ENCODE measurements at regions not wholly inside any gene's neighbourhood (a gene's known extent, or its start where the extent isn't known, plus 50 kb on each side); places are given as distances from the start of the nearest gene placed in this dataset.

GRCh38 chr9:7287986-7288385 lies 511.6 kb downstream of the DMAC1 start:
- DNase-seq = no peak

DNA sequence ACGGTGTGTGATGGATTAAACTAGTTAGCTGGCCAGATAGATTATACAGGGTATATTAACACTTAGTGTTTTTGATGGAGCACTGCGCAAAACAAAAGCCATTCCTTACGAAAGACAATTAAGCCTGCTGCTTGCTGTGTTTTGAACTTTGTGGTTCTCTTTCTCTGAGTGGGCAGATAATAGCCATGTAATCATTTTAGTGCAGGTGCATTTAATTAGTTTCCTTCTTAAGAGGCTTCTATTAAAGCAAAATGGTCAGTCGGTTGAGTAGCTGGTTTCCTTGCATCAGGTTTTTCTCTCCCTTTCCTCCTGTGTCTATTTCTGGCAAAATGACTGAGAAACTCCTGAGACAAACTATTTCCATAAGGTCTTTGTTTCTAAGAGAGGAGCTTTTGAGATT lies 512.5 kb downstream of the DMAC1 start:
- DNase-seq = no peak

GRCh38 chr9:7286101-7286500 lies 513.5 kb downstream of the DMAC1 start:
- DNase-seq = no peak

DNA sequence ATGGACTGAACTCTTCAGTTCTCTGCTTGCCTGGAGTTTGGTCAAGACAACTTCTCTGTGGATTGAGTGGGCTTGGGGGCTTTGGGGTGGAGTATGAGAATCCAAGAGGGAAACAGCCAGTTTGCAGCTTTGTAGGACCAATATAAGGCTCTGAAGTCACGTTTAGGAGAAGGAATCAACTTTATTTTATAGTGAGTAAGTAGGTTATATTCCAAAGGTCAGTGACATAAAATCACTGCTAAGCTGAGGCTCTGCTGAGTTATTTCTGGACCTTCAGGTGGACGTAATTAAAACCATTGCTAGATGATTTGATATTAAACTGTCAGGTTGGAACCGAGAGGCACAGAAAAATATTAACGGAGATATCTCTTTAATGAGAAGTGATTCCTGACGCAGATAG lies 514.4 kb downstream of the DMAC1 start:
- DNase-seq = no peak

- DNase-seq = no peak
These were observed 515.1 kb downstream of the DMAC1 start for GRCh38 chr9:7284517-7284916.

- DNase-seq = no peak
These were observed 515.5 kb downstream of the DMAC1 start for GRCh38 chr9:7284117-7284516.

GRCh38 chr9:7273575-7273974 lies 515.8 kb downstream of the KDM4C start:
- DNase-seq = no peak

DNA sequence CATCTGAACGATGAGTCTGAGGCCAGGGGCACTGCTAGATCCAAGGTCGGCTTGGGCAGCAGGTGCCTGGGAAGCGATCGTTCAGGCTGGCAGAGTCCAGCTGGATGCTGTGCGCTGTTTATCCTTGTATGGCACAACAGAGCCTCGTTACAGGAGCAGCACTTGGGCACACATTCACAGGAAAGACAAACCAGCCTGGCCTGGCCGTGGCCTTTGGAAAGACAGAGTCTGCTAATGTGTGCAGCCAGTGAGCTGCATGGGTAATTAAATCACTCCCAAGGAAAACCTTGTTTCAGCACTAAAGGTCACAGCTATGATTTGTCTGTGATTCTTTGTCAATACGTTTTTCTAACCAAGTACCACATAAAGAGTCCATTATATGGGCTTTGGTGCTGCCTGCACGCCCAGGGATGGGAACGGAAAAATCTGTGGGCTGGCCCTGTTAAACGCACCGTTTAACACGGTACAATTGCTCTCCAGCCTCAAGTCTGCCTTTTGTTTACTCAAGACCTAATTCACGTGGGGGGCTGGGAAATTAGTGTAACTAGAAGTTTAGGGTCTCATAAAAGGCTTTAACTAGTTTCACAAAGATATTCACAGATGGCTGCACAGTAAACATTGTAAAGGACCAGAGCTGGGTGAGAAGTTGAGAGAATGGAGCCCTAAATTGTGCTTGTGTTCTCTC lies 509.3 kb downstream of the KDM4C start:
- no peak for DNase-seq

DNA sequence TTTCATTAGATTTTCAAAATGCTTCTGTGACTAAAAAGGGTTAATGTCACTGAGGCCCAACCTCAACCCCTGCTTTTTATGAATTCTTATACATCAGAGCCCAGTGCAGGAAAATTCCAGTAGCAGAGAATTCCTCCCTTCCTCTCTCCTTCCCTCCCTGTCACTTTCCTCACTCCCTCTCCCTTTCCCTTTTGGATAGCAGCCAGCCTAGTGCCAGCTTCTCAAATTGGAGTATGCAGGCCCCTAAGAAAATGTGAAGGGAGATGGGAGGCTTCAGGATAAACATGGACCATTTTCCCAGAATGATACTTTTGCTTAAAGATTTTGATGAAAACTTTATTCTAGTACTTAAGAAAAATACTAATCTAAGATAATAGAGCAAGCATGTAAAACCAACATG lies 507.4 kb downstream of the KDM4C start:
- DNase-seq = no peak

GRCh38 chr9:7259544-7260241 lies 501.9 kb downstream of the KDM4C start:
- no peak for DNase-seq

- DNase-seq = no peak
These were observed 501.1 kb downstream of the KDM4C start for GRCh38 chr9:7258688-7259396.

DNA sequence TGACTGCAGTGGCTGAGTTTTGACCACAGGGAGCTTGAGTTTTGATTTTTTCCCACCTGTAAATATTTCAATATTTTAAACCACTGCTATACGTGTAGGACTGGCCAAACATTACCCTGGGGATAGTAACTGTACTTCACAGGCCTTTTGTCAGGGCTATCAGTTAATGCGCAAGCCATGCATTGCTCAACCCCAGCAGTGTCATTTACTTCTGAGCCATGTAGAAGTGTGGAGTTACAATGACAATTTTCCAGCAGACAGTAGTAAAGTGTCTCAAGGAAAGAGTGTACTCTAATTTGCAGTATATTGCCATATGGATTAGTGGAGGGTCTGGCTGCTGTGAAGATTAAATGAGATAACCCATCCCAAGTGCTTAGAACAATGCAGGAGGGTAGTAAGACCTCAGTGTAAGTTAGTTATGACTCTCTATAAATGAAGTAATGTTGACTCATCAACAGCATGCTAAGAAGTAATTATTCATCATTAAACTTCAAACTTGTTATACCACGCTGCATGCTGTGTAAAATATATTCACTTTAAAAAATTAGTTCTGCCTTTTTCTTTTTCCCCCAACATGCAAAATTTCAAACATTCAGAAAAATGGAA lies 489.2 kb downstream of the KDM4C start:
- no peak for DNase-seq

- no peak for DNase-seq
These were observed 488.3 kb downstream of the KDM4C start for GRCh38 chr9:7245976-7246580.

DNA sequence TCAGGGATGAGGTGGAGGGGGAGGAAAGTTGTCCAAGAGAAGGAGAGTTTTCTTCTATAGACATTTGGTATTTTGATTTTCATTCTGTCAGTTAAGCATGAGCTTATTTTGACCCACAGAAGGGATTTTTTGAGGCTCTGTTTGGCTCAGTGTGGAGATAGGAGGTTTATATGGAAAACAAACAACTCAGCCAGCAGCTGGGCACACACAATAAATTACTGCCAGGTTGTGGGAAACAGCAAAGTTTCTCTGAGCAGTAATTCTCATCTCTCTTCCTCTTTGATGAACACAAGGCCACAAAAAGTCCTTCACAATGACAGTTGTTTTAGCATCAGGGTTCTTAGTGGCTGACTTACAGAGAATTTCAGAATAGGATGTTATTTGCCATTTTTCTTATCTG lies 486.1 kb downstream of the KDM4C start:
- DNase-seq = no peak

DNA sequence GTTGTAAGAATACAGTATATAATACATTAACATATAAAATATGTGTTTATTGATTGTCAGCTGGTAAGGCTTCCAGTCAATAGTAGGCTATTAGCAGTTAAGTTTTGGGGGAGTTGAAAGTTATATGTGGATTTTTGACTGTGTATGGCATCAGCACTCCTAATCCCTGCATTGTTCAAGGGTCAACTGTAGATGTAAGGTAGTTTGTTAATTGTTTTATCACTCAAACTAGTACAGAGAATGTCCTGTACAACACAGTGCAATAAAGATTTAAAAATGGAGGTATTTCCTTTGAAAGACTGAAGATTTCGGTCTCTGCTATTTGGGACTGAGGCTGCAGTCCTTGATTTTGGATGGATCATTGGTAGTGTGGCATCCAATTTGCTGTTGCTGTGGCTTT lies 484.4 kb downstream of the KDM4C start:
- DNase-seq = no peak

GRCh38 chr9:7241694-7242093 lies 483.9 kb downstream of the KDM4C start:
- DNase-seq = no peak

DNA sequence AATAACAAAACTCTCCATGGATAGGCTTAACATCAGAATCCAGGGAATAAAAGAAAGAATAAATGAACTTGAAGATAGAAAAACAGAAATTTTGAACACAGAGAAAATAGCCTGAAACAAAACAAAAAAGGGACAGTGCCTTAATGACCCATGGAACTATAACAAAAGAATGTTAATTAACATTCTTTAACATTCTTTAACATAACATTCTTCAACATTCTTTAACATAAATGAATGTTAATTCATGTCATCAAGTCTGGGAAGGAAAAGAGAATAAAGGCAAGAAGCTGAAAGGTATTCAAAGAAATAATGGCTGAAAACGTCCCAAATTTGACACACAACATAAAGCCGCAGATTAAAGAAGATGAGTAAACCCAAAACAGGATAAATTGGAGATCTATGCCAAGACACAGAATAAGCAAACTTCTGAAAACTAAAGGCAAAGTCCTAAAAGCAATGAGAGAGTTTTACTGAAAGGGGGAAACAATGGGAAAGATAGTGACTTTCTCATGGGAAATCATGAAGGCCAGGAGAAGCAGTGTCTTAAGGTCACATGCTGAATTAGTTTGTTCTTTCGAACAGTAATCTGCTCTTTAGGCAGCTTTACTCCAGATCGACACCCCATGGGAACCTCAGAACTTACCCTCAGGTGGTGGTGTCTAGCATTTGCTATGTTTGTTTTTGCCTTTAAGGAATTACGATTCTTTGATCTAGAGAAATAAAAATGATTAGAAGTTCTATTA lies 483.0 kb downstream of the KDM4C start:
- no peak for DNase-seq

DNA sequence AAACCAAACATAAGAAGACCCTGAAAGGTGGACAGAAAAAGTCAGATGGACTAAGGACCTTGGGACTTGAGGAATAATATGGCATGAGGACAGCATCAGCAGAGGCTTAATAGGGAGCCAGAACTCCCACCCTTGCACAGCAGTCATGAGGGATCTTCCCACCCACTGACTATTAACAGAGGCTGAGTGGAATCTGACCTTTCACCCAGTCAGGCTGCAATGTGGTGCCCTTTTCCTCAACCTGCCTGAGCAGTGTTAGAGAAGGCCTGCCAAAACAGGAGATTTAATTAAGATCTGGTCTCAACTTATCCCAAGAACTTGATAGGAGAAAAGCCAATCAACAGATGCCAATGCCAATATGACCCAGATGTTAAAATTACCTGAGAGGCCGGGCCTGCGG lies 481.9 kb downstream of the KDM4C start:
- DNase-seq = no peak

DNA sequence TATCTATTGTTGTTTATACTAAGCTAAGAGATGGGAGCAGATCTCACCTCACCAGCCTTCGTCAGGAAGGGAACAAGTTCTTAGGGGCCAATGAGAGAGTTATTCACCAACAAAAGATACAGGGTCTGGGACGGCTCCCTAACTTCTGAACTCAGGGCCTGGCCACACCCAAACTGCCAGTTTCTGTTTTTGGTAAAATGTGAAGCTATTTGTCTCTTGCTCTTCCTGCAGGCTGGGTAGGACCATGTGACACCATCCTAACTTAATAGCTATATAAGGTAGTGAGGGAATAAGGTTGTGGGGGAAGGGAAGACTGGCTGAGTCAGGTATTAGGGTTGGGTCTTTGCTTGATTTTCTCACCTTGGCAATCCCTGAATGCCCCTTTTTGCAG lies 480.5 kb downstream of the KDM4C start:
- DNase-seq = no peak

GRCh38 chr9:7237473-7238246 lies 479.9 kb downstream of the KDM4C start:
- DNase-seq = no peak

DNA sequence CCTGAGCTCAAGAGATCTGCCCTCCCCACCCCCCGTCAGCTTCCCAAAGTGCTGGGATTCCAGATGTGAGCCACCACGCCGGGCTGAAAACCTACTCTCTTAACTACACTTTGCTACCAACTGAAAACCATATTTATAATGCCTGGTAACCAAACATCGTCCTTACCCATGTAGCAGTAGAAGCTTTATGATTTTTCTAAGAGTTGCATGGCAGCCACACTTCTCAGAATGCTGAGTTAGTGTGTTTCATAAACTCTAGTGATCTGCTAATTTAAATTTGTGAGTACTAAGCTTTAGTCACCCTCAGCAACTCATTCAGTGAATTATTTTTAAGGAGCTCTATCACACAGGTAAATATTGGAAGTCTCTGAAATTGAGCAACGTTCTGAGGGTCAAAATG lies 478.4 kb downstream of the KDM4C start:
- no peak for DNase-seq

GRCh38 chr9:7234144-7234543 lies 476.4 kb downstream of the KDM4C start:
- DNase-seq = no peak
